ENCODE measurements at regions not wholly inside any gene's neighbourhood (a gene's known extent, or its start where the extent isn't known, plus 50 kb on each side); places are given as distances from the start of the nearest gene placed in this dataset.
A peak's percentile ranks its signal among the peaks of the same experiment; 100 is the strongest.
"Not testable (repeated sequence)": the region's sequence is repeated elsewhere in the genome, so short reads cannot be mapped to it uniquely, and the experiment has no call there.

DNA sequence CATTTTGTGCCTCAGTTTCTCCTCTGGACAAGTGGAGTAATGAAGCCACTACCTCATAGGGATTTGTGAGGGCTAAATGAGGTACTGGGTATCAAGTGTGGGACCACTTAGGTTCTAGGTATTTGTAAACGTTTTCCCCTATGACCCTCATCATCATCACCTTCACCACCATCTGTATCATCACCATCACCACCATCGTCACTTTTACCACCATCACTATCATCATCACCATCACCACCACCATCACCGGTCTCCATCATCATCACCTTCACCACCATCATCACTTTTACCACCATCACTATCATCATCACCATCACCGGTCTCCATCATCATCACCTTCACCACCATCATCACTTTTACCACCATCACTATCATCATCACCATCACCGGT, 94.1 kb upstream of the GSE1 start:
- H3K9ac ChIP-seq (ENCODE audit: insufficient read depth, low read depth, low read length); H3K79me2 ChIP-seq (ENCODE audit: insufficient read depth, low read length); H3K27me3 ChIP-seq (ENCODE audit: control insufficient read depth in 1 of 2, insufficient read depth in 2 of 2, low read length in 2 of 2); ATAC-seq; H3K4me2 ChIP-seq (ENCODE audit: low read depth, low read length); H2AFZ ChIP-seq (ENCODE audit: low read length); BruUV-seq (replicated peaks); H3K36me3 ChIP-seq (replicated peaks in 1 of 2; ENCODE audit: control insufficient read depth in 1 of 2, insufficient read depth in 2 of 2, low read length in 2 of 2); H3K27ac ChIP-seq (ENCODE audit: extremely low read length, insufficient read depth, low read length); DNase-seq (ENCODE audit: low spot score); CTCF ChIA-PET (ENCODE audit: low intra/inter-chr PET ratio, low total read pairs); FAIRE-seq; H4K20me1 ChIP-seq (ENCODE audit: insufficient read depth, low read length); H3K4me3 ChIP-seq (replicated peaks in 1 of 3; ENCODE audit: insufficient read depth in 1 of 3, low read depth in 2 of 3, low read length in 3 of 3); intact Hi-C loops (cut with micrococcal nuclease; ENCODE audit: unreplicated experiment); H3K9me3 ChIP-seq (ENCODE audit: low read length); TF ChIP-seq CREB1 (CRISPR knock-in tag; IDR thresholded peaks at IDR 0.05): not testable (repeated sequence)
- POLR2A ChIA-PET = interaction anchor here (0.8 kb wide), 1 partner anchor 359 kb away, joined by 3 read pairs; no protein-coding TSS in a partner anchor
- 75% methylated on average over 5 of the region's 5 CpGs for WGBS (ENCODE audit: low lambda C conversion rate)
- TF ChIP-seq CREB1 (IDR thresholded peaks at IDR 0.05) = peak; percentile 63; the same call in 1 of the 2 replicates
- in situ Hi-C loops (cut with HindIII; ENCODE audit: extremely low pct_ligation_motif_present, low pct_unique_long_range_greater_than_20kb) = loop anchor here (5.0 kb wide), 1 partner anchor 33 kb away; no protein-coding TSS in a partner anchor
- peaks cover 76% of the 10 kb centered on the region for H3K4me1 ChIP-seq (ENCODE audit: insufficient read depth, low read length)

DNA sequence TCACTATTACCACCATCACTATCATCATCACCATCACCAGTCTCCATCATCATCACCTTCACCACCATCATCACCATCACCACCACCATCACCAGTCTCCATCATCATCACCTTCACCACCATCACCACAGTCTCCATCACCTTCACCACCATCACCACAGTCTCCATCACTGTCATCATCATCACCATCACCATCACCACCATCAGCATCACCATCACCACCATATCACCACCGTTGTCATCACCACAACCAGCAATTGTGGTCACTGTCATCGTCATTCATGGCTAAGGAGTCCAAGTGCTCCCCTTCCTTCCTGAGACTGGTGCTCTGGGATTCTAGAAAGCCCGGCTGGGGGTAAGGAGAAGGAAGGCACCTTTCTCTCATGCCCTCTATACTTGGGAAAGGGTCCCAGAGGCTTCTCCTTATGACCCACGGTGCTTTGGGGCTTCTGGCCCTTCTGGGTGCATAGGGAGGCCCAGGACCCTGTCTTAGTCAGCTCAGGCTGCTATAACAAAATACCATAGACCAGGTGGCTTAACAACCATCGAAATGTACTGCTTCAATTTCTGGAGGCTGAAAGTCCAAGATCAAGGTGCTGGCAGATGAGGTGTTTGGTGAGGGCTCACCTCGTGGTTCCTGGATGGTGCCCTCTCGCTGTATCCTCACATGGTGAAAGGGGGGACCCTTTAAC, 93.4 kb upstream of the GSE1 start:
- DNase-seq (ENCODE audit: low spot score) = no peak
- Histone ChIP-seq H3K27ac (ENCODE audit: extremely low read length, insufficient read depth, low read length) (no peak overlapping the region), H3K4me2 (ENCODE audit: low read depth, low read length) (no peak overlapping the region), H4K20me1 (ENCODE audit: insufficient read depth, low read length) (no peaks in the 10 kb centered on the region), H3K36me3 (replicated peaks in 1 of 2; ENCODE audit: control insufficient read depth in 1 of 2, insufficient read depth in 2 of 2, low read length in 2 of 2) (no peaks in the 10 kb centered on the region), H2AFZ (ENCODE audit: low read length) (no peak overlapping the region), H3K9ac (ENCODE audit: insufficient read depth, low read depth, low read length) (no peak overlapping the region), H3K4me1 (ENCODE audit: insufficient read depth, low read length) (peaks cover 76% of the 10 kb centered on the region), H3K79me2 (ENCODE audit: insufficient read depth, low read length) (no peaks in the 10 kb centered on the region), H3K27me3 (ENCODE audit: control insufficient read depth in 1 of 2, insufficient read depth in 2 of 2, low read length in 2 of 2) (no peaks in the 10 kb centered on the region), H3K9me3 (ENCODE audit: low read length) (no peaks in the 10 kb centered on the region), H3K4me3 (replicated peaks in 1 of 3; ENCODE audit: insufficient read depth in 1 of 3, low read depth in 2 of 3, low read length in 3 of 3) (no peak overlapping the region)
- CTCF ChIA-PET (ENCODE audit: low intra/inter-chr PET ratio, low total read pairs) = no interaction called here
- no peak for ATAC-seq
- POLR2A ChIA-PET = interaction anchor here (2.0 to 8.1 kb wide), 2 partner anchors 18 to 34 kb away, joined by 13 to 227 read pairs; no protein-coding TSS in a partner anchor
- intact Hi-C loops (cut with micrococcal nuclease; ENCODE audit: unreplicated experiment) (loop anchor here (10.0 kb wide), 1 partner anchor 95 kb away; the partner anchor contains the start of gene GSE1), in situ Hi-C loops (cut with HindIII; ENCODE audit: extremely low pct_ligation_motif_present, low pct_unique_long_range_greater_than_20kb) (loop anchor here (5.0 kb wide), 1 partner anchor 33 kb away; no protein-coding TSS in a partner anchor)
- no TSS peak for BruUV-seq (replicated peaks)
- TF ChIP-seq, protein P1, sequence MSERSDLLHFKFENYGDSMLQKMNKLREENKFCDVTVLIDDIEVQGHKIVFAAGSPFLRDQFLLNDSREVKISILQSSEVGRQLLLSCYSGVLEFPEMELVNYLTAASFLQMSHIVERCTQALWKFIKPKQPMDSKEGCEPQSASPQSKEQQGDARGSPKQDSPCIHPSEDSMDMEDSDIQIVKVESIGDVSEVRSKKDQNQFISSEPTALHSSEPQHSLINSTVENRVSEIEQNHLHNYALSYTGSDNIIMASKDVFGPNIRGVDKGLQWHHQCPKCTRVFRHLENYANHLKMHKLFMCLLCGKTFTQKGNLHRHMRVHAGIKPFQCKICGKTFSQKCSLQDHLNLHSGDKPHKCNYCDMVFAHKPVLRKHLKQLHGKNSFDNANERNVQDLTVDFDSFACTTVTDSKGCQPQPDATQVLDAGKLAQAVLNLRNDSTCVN (CRISPR knock-in tag; IDR thresholded peaks at IDR 0.05; ENCODE audit: borderline replicate concordance) = no peak
- TF ChIP-seq SMAD3 (CRISPR knock-in tag; IDR thresholded peaks at IDR 0.05) = no peak
- TF ChIP-seq AGO2 (optimal IDR thresholded peaks at IDR 0.05; ENCODE audit: low read depth, low read length) = no peak
- TF ChIP-seq KAT8 (CRISPR knock-in tag; IDR thresholded peaks at IDR 0.05) = no peak
- TF ChIP-seq CREB1 (IDR thresholded peaks at IDR 0.05) = peak; percentile 80
- TF ChIP-seq CREB1 (CRISPR knock-in tag; IDR thresholded peaks at IDR 0.05) = no peak
- TF ChIP-seq SETDB1 (CRISPR knock-in tag; IDR thresholded peaks at IDR 0.05; ENCODE audit: borderline replicate concordance) = no peak
- no peak for TF ChIP-seq MAFK (conservative IDR thresholded peaks at IDR 0.05 in 1 of 2, IDR thresholded peaks at IDR 0.05 in 1 of 2; ENCODE audit: low read length in 2 of 2)
- no peak for TF ChIP-seq GPN1 (CRISPR knock-in tag; IDR thresholded peaks at IDR 0.05; ENCODE audit: borderline replicate concordance)
- no peak for TF ChIP-seq ZNF556 (CRISPR knock-in tag; IDR thresholded peaks at IDR 0.05; ENCODE audit: borderline replicate concordance)
- no peak for TF ChIP-seq SATB2 (CRISPR knock-in tag; IDR thresholded peaks at IDR 0.05)
- TF ChIP-seq, protein P2, sequence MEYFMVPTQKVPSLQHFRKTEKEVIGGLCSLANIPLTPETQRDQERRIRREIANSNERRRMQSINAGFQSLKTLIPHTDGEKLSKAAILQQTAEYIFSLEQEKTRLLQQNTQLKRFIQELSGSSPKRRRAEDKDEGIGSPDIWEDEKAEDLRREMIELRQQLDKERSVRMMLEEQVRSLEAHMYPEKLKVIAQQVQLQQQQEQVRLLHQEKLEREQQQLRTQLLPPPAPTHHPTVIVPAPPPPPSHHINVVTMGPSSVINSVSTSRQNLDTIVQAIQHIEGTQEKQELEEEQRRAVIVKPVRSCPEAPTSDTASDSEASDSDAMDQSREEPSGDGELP (IDR thresholded peaks at IDR 0.05; ENCODE audit: borderline replicate concordance, low read depth) = no peak
- TF ChIP-seq NFRKB (IDR thresholded peaks at IDR 0.05) = no peak
- TF ChIP-seq ZNF12 (CRISPR knock-in tag; IDR thresholded peaks at IDR 0.05) = peak; percentile 89
- no peak for TF ChIP-seq IRX3 (CRISPR knock-in tag; IDR thresholded peaks at IDR 0.05; ENCODE audit: borderline replicate concordance, low read depth)
- WGBS (ENCODE audit: low lambda C conversion rate) = 91% methylated on average over 7 of the region's 7 CpGs
- FAIRE-seq = no peak
